ENCODE measurements at regions not wholly inside any gene's neighbourhood (a gene's known extent, or its start where the extent isn't known, plus 50 kb on each side); places are given as distances from the start of the nearest gene placed in this dataset.

GRCh38 chr11:112366012-112366411 lies 105.4 kb upstream of the PLET1 start:
- TF ChIP-seq CTCF (IDR thresholded peaks at IDR 0.05) (no peak), POLR2A (IDR thresholded peaks at IDR 0.05) (no peak), POLR2AphosphoS5 (IDR thresholded peaks at IDR 0.05) (no peak)

All from breast epithelium (tissue), 3 donors.